Caco-2 (cell line): ENCODE measurements at regions not wholly inside any gene's neighbourhood (a gene's known extent, or its start where the extent isn't known, plus 50 kb on each side); places are given as distances from the start of the nearest gene placed in this dataset.
A peak's percentile ranks its signal among the peaks of the same experiment; 100 is the strongest.
"Not testable (repeated sequence)": the region's sequence is repeated elsewhere in the genome, so short reads cannot be mapped to it uniquely, and the experiment has no call there.

Experiments
- BruUV-seq: library from RNA; stranded (reverse); fragments of 400-500 nt; replicated peaks from 2 replicates; lab custom pipeline; 2021; lab: Mats Ljungman, UMichigan
- CTCF ChIA-PET: fragments of 300-600 bp; sonication (Branson Sonifier 250); formaldehyde crosslinking; loops from one replicate; lab custom pipeline; 2022; ENCODE audit warnings: antibody characterized with exemption; lab: Charles Lee
- POLR2A ChIA-PET: fragments of 300-600 bp; sonication (Branson Sonifier 250); formaldehyde crosslinking; loops from one replicate; lab custom pipeline; 2022; ENCODE audit warnings: antibody characterized with exemption; lab: Charles Lee
- DNase-seq, 2 experiments: peaks; one replicate each; pipeline versions ENCODE4 v3.0.0 to v3.0.0-alpha.2; 2020 to 2022
- H3K27me3 ChIP-seq: replicated peaks from 2 replicates; pipeline ENCODE4 v1.6.0; 2011; ENCODE audit warnings: low read length; ENCODE audit not compliant: control insufficient read depth, insufficient read depth
- H3K36me3 ChIP-seq: 2 replicates; pipeline ENCODE4 v1.5.1; 2011; ENCODE audit warnings: low read length; ENCODE audit not compliant: control insufficient read depth, insufficient read depth
- H3K4me1 ChIP-seq: fragments of 250-450 bp; sonication (Bioruptor Pico); 2 replicates; pipeline ENCODE4 v1.5.1; 2020; ENCODE audit warnings: mild to moderate bottlenecking
- H3K4me3 ChIP-seq: 2 replicates; pipeline ENCODE4 v1.5.1; 2011; ENCODE audit warnings: low read depth, mild to moderate bottlenecking, control low read depth, low read length
- H3K9me3 ChIP-seq: fragments of 250-450 bp; sonication (Bioruptor Pico); 2 replicates; pipeline ENCODE4 v1.5.1; 2020; ENCODE audit warnings: mild to moderate bottlenecking, moderate library complexity
- H3K27ac Mint-ChIP-seq: one replicate; pipeline ENCODE4 v1.8.0; 2022; ENCODE audit warnings: mixed read lengths; ENCODE audit not compliant: unreplicated experiment
- H3K27me3 Mint-ChIP-seq: one replicate; pipeline ENCODE4 v1.8.0; 2022; ENCODE audit warnings: mixed read lengths; ENCODE audit not compliant: insufficient read depth, unreplicated experiment
- H3K36me3 Mint-ChIP-seq: one replicate; pipeline ENCODE4 v1.8.0; 2022; ENCODE audit warnings: mild to moderate bottlenecking, mixed read lengths; ENCODE audit not compliant: insufficient read depth, unreplicated experiment
- H3K4me1 Mint-ChIP-seq: one replicate; pipeline ENCODE4 v1.8.0; 2022; ENCODE audit warnings: low read depth, mixed read lengths; ENCODE audit not compliant: unreplicated experiment
- H3K4me3 Mint-ChIP-seq: one replicate; pipeline ENCODE4 v1.8.0; 2022; ENCODE audit warnings: mild to moderate bottlenecking, moderate library complexity, mixed read lengths; ENCODE audit not compliant: unreplicated experiment
- H3K9me3 Mint-ChIP-seq: one replicate; pipeline ENCODE4 v1.8.0; 2022; ENCODE audit warnings: mixed read lengths; ENCODE audit not compliant: unreplicated experiment
- CTCF ChIP-seq, 2 experiments: fragments of 200-600 bp in 1 of 2; IDR thresholded peaks; 1 replicate in 1 of 2; 2 replicates in 1 of 2; pipeline versions ENCODE4 v1.5.1 to v1.8.0; 2011 to 2022; ENCODE audit warnings: antibody characterized with exemption in 1 of 2, control low read depth in 1 of 2, inconsistent platforms in 1 of 2, low read depth in 1 of 2, low read length in 1 of 2, mild to moderate bottlenecking in 1 of 2, moderate library complexity in 1 of 2; ENCODE audit not compliant: insufficient read depth in 1 of 2, severe bottlenecking in 1 of 2, unreplicated experiment in 1 of 2
- intact Hi-C: fragments of 100-400 bp; cut with micrococcal nuclease; formaldehyde crosslinking; loops from one replicate; pipeline ENCODE4 v1.10.0; 2022; ENCODE audit not compliant: unreplicated experiment

GRCh38 chr16:5239472-5240277 lies 142.1 kb upstream of the EEF2KMT start:
- H3K36me3 Mint-ChIP-seq, H3K9me3 Mint-ChIP-seq, H3K4me1 Mint-ChIP-seq, H3K9me3 ChIP-seq, POLR2A ChIA-PET, CTCF ChIA-PET, H3K4me3 Mint-ChIP-seq, BruUV-seq, H3K27me3 ChIP-seq, H3K36me3 ChIP-seq, H3K4me1 ChIP-seq, H3K4me3 ChIP-seq, H3K27ac Mint-ChIP-seq: not testable (repeated sequence)
- peak in 1 of 2 experiments; percentile 75 for DNase-seq
- peak; percentile 10 to 30 for TF ChIP-seq CTCF (IDR thresholded peaks at IDR 0.05; ENCODE audit: insufficient read depth in 1 of 2, low read depth in 1 of 2, low read length in 1 of 2, severe bottlenecking in 1 of 2, unreplicated experiment in 1 of 2)
- peaks cover 25% of the 10 kb centered on the region for H3K27me3 Mint-ChIP-seq
- intact Hi-C loops, result loop anchor here (10.0 kb wide), 1 partner anchor 375 kb away; no protein-coding TSS in a partner anchor

GRCh38 chr16:5235119-5235518 lies 137.5 kb upstream of the EEF2KMT start:
- Histone ChIP-seq H3K4me1 (no peaks in the 10 kb centered on the region), H3K4me3 (no peak overlapping the region), H3K36me3 (no peaks in the 10 kb centered on the region), H3K9me3 (no peaks in the 10 kb centered on the region), H3K27me3 (no peaks in the 10 kb centered on the region)
- Mint-ChIP-seq H3K4me3 (no peak overlapping the region), H3K27me3 (peaks cover 25% of the 10 kb centered on the region), H3K27ac (no peak overlapping the region), H3K36me3 (no peaks in the 10 kb centered on the region), H3K9me3 (peaks cover 7% of the 10 kb centered on the region), H3K4me1 (no peaks in the 10 kb centered on the region)
- intact Hi-C loops, result loop anchor here (10.0 kb wide), 1 partner anchor 380 kb away; no protein-coding TSS in a partner anchor
- TF ChIP-seq CTCF (IDR thresholded peaks at IDR 0.05; ENCODE audit: insufficient read depth in 1 of 2, low read depth in 1 of 2, low read length in 1 of 2, severe bottlenecking in 1 of 2, unreplicated experiment in 1 of 2), result no peak
- ChIA-PET CTCF (no interaction called here), POLR2A (no interaction called here)
- no peak for DNase-seq
- no TSS peak for BruUV-seq

GRCh38 chr16:5234295-5235050 lies 136.9 kb upstream of the EEF2KMT start:
- no peaks in the 10 kb centered on the region for H3K27me3 ChIP-seq
- peaks cover 9% of the 10 kb centered on the region for H3K9me3 Mint-ChIP-seq
- BruUV-seq, result no TSS peak
- peaks cover 25% of the 10 kb centered on the region for H3K27me3 Mint-ChIP-seq
- DNase-seq, result no peak
- intact Hi-C loops, result loop anchor here (10.0 kb wide), 1 partner anchor 380 kb away; no protein-coding TSS in a partner anchor
- ChIA-PET POLR2A (no interaction called here), CTCF (interaction anchor here (0.6 kb wide), 1 partner anchor 125 kb away, joined by 3 read pairs; no protein-coding TSS in a partner anchor)
- no peaks in the 10 kb centered on the region for H3K4me1 Mint-ChIP-seq
- no peaks in the 10 kb centered on the region for H3K36me3 Mint-ChIP-seq
- H3K4me1 ChIP-seq, result no peaks in the 10 kb centered on the region
- H3K9me3 ChIP-seq, result no peaks in the 10 kb centered on the region
- H3K27ac Mint-ChIP-seq, result no peak overlapping the region
- no peak for TF ChIP-seq CTCF (IDR thresholded peaks at IDR 0.05; ENCODE audit: insufficient read depth in 1 of 2, low read depth in 1 of 2, low read length in 1 of 2, severe bottlenecking in 1 of 2, unreplicated experiment in 1 of 2)
- no peak overlapping the region for H3K4me3 ChIP-seq
- no peaks in the 10 kb centered on the region for H3K36me3 ChIP-seq
- no peak overlapping the region for H3K4me3 Mint-ChIP-seq
